ENCODE measurements at regions not wholly inside any gene's neighbourhood (a gene's known extent, or its start where the extent isn't known, plus 50 kb on each side); places are given as distances from the start of the nearest gene placed in this dataset.

DNA sequence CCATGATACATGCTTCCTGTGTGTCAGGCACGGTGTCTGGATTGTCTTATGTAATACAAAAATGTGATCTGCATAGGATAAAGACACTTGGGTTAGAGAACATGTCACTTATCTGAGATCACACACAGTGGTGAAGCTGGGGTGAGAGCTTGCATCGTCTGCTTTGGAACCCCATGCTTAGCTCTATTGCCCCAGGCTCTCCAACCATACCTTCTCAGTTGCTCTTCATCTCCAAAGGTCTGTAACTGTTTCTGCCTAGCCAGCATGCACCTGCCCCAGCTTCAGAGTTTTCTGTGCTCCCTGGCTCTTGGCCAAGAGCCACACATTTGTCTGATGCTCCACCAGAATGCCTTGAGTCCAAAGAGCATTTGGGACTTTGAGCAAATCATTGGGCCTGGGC lies 93.9 kb upstream of the COG2 start:
- DNase-seq (ENCODE audit: low spot score), result no peak
- ChIA-PET CTCF (no interaction called here), POLR2A (ENCODE audit: low non-redundant PET) (no interaction called here)
- intact Hi-C loops (cut with micrococcal nuclease; ENCODE audit: unreplicated experiment), result no loop called here
- Histone ChIP-seq H3K27ac (ENCODE audit: low read depth, low read length, poor library complexity, severe bottlenecking) (no peak overlapping the region), H3K4me3 (ENCODE audit: low read depth, low read length, poor library complexity, severe bottlenecking) (no peak overlapping the region), H3K4me1 (ENCODE audit: insufficient read depth, low read length, poor library complexity, severe bottlenecking) (no peaks in the 10 kb centered on the region), H3K9me3 (ENCODE audit: low read depth, low read length, poor library complexity, severe bottlenecking) (no peaks in the 10 kb centered on the region), H3K27me3 (replicated peaks; ENCODE audit: insufficient read depth, low read depth, low read length, poor library complexity) (peaks cover 7% of the 10 kb centered on the region), H3K36me3 (ENCODE audit: insufficient read depth, low read length, poor library complexity, severe bottlenecking) (no peaks in the 10 kb centered on the region)
- no peak for TF ChIP-seq EZH2 (IDR thresholded peaks at IDR 0.05; ENCODE audit: borderline replicate concordance, low read depth, low read length, poor library complexity, severe bottlenecking)
- TF ChIP-seq, protein P1, sequence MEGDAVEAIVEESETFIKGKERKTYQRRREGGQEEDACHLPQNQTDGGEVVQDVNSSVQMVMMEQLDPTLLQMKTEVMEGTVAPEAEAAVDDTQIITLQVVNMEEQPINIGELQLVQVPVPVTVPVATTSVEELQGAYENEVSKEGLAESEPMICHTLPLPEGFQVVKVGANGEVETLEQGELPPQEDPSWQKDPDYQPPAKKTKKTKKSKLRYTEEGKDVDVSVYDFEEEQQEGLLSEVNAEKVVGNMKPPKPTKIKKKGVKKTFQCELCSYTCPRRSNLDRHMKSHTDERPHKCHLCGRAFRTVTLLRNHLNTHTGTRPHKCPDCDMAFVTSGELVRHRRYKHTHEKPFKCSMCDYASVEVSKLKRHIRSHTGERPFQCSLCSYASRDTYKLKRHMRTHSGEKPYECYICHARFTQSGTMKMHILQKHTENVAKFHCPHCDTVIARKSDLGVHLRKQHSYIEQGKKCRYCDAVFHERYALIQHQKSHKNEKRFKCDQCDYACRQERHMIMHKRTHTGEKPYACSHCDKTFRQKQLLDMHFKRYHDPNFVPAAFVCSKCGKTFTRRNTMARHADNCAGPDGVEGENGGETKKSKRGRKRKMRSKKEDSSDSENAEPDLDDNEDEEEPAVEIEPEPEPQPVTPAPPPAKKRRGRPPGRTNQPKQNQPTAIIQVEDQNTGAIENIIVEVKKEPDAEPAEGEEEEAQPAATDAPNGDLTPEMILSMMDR (conservative IDR thresholded peaks at IDR 0.05; ENCODE audit: low read depth, low read length), result no peak
- BruUV-seq (replicated peaks), result no TSS peak

DNA sequence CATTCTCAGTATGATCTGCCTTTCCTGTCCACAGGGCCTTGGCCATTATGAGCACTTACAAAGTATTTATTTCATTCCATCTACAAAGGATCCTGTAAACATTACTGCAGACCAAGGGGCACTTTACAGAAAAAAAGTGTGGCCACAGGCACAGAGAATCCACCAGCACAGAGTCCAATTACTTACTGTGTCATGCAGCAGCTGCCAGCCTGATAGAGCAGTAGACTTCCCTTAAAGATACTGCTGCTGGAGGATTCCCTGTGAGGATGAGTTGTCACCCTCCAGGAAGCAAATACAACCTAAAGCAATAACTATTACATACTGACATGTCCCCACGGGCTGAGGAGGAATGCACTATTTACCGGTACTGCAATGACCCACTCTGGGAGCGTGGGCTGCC lies 97.1 kb upstream of the COG2 start:
- H3K9me3 ChIP-seq (ENCODE audit: low read depth, low read length, poor library complexity, severe bottlenecking), result no peaks in the 10 kb centered on the region
- no peaks in the 10 kb centered on the region for H3K4me1 ChIP-seq (ENCODE audit: insufficient read depth, low read length, poor library complexity, severe bottlenecking)
- DNase-seq (ENCODE audit: low spot score), result no peak
- no peaks in the 10 kb centered on the region for H3K36me3 ChIP-seq (ENCODE audit: insufficient read depth, low read length, poor library complexity, severe bottlenecking)
- H3K27ac ChIP-seq (ENCODE audit: low read depth, low read length, poor library complexity, severe bottlenecking), result no peak overlapping the region
- no peak for TF ChIP-seq EZH2 (IDR thresholded peaks at IDR 0.05; ENCODE audit: borderline replicate concordance, low read depth, low read length, poor library complexity, severe bottlenecking)
- TF ChIP-seq, protein P1 (conservative IDR thresholded peaks at IDR 0.05; ENCODE audit: low read depth, low read length), result no peak
- H3K27me3 ChIP-seq (replicated peaks; ENCODE audit: insufficient read depth, low read depth, low read length, poor library complexity), result no peaks in the 10 kb centered on the region
- intact Hi-C loops (cut with micrococcal nuclease; ENCODE audit: unreplicated experiment), result no loop called here
- BruUV-seq (replicated peaks), result no TSS peak
- ChIA-PET POLR2A (ENCODE audit: low non-redundant PET) (no interaction called here), CTCF (no interaction called here)
- no peak overlapping the region for H3K4me3 ChIP-seq (ENCODE audit: low read depth, low read length, poor library complexity, severe bottlenecking)

DNA sequence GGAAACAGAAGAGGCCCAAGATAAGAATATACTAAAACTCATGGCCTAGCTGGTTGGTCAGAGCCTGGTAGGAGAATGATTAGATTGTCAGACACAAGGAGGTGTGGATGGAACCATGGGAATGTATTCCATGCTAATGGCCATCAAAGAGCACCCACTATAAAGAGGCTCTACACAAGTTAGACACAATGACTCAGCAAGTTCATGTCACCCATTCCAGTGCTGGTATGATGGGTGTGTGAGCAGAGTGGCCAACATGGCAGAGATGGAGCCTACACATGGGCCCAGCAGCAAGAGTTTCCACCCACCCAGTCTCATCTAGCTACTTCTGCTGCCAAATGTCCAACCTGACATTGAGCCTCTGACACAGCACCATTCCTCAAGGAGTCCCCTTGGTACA lies 97.5 kb upstream of the COG2 start:
- Histone ChIP-seq H3K9me3 (ENCODE audit: low read depth, low read length, poor library complexity, severe bottlenecking) (no peaks in the 10 kb centered on the region), H3K4me3 (ENCODE audit: low read depth, low read length, poor library complexity, severe bottlenecking) (no peak overlapping the region), H3K36me3 (ENCODE audit: insufficient read depth, low read length, poor library complexity, severe bottlenecking) (no peaks in the 10 kb centered on the region), H3K27me3 (replicated peaks; ENCODE audit: insufficient read depth, low read depth, low read length, poor library complexity) (no peaks in the 10 kb centered on the region), H3K27ac (ENCODE audit: low read depth, low read length, poor library complexity, severe bottlenecking) (no peak overlapping the region), H3K4me1 (ENCODE audit: insufficient read depth, low read length, poor library complexity, severe bottlenecking) (no peaks in the 10 kb centered on the region)
- CTCF ChIA-PET, result no interaction called here
- intact Hi-C loops (cut with micrococcal nuclease; ENCODE audit: unreplicated experiment), result no loop called here
- no TSS peak for BruUV-seq (replicated peaks)
- no peak for DNase-seq (ENCODE audit: low spot score)
- no peak for TF ChIP-seq EZH2 (IDR thresholded peaks at IDR 0.05; ENCODE audit: borderline replicate concordance, low read depth, low read length, poor library complexity, severe bottlenecking)
- TF ChIP-seq, protein P1 (conservative IDR thresholded peaks at IDR 0.05; ENCODE audit: low read depth, low read length), result no peak
- POLR2A ChIA-PET (ENCODE audit: low non-redundant PET), result no interaction called here

Measured in A673 (cell line).